ENCODE measurements at regions not wholly inside any gene's neighbourhood (a gene's known extent, or its start where the extent isn't known, plus 50 kb on each side); places are given as distances from the start of the nearest gene placed in this dataset.
"Not testable (repeated sequence)": the region's sequence is repeated elsewhere in the genome, so short reads cannot be mapped to it uniquely, and the experiment has no call there.

- Histone ChIP-seq H3K9me3 (no peaks in the 10 kb centered on the region), H3K27me3 (no peaks in the 10 kb centered on the region), H3K4me3 (no peak overlapping the region), H3K27ac (no peak overlapping the region), H3K36me3 (no peaks in the 10 kb centered on the region), H3K4me1 (no peaks in the 10 kb centered on the region)
- no peak for DNase-seq
- no peak for TF ChIP-seq CTCF (IDR thresholded peaks at IDR 0.05)
- TF ChIP-seq POLR2A (IDR thresholded peaks at IDR 0.05): no peak
- intact Hi-C loops (cut with DNase I; ENCODE audit: low total_unique reads): no loop called here
Measured at GRCh38 chr18:60180671-60181070, 191.9 kb downstream of the MC4R start.

- H3K9me3 ChIP-seq; H3K27me3 ChIP-seq; H3K36me3 ChIP-seq; H3K4me3 ChIP-seq; intact Hi-C loops (cut with DNase I; ENCODE audit: low total_unique reads); H3K4me1 ChIP-seq; DNase-seq; H3K27ac ChIP-seq: not testable (repeated sequence)
Measured at GRCh38 chr18:60178224-60178623, 194.4 kb downstream of the MC4R start.

- Histone ChIP-seq H3K27me3 (no peaks in the 10 kb centered on the region), H3K27ac (no peak overlapping the region), H3K4me3 (no peak overlapping the region), H3K4me1 (no peaks in the 10 kb centered on the region), H3K9me3 (no peaks in the 10 kb centered on the region), H3K36me3 (no peaks in the 10 kb centered on the region)
- no peak for DNase-seq
- TF ChIP-seq POLR2A (IDR thresholded peaks at IDR 0.05) (no peak), CTCF (IDR thresholded peaks at IDR 0.05) (no peak)
- intact Hi-C loops (cut with DNase I; ENCODE audit: low total_unique reads): no loop called here
Measured at GRCh38 chr18:60176259-60176658, 196.3 kb downstream of the MC4R start.

GRCh38 chr18:60174832-60175231 lies 197.7 kb downstream of the MC4R start:
- Histone ChIP-seq H3K4me1 (no peaks in the 10 kb centered on the region), H3K36me3 (no peaks in the 10 kb centered on the region), H3K27ac (no peak overlapping the region), H3K27me3 (no peaks in the 10 kb centered on the region), H3K4me3 (no peak overlapping the region), H3K9me3 (no peaks in the 10 kb centered on the region)
- DNase-seq: no peak
- intact Hi-C loops (cut with DNase I; ENCODE audit: low total_unique reads): no loop called here
- TF ChIP-seq POLR2A (IDR thresholded peaks at IDR 0.05) (no peak), CTCF (IDR thresholded peaks at IDR 0.05) (no peak)

- intact Hi-C loops (cut with DNase I; ENCODE audit: low total_unique reads): no loop called here
- no peaks in the 10 kb centered on the region for H3K27me3 ChIP-seq
- H3K36me3 ChIP-seq: no peaks in the 10 kb centered on the region
- no peak overlapping the region for H3K27ac ChIP-seq
- H3K9me3 ChIP-seq: no peaks in the 10 kb centered on the region
- DNase-seq: no peak
- H3K4me1 ChIP-seq: no peaks in the 10 kb centered on the region
- H3K4me3 ChIP-seq: no peak overlapping the region
- TF ChIP-seq POLR2A (IDR thresholded peaks at IDR 0.05) (no peak), CTCF (IDR thresholded peaks at IDR 0.05) (no peak)
Measured at GRCh38 chr18:60172030-60172429, 200.5 kb downstream of the MC4R start.

GRCh38 chr18:60163622-60164021 lies 209.0 kb downstream of the MC4R start:
- Histone ChIP-seq H3K4me3 (no peak overlapping the region), H3K9me3 (no peaks in the 10 kb centered on the region), H3K4me1 (no peaks in the 10 kb centered on the region), H3K27ac (no peak overlapping the region), H3K27me3 (no peaks in the 10 kb centered on the region), H3K36me3 (no peaks in the 10 kb centered on the region)
- TF ChIP-seq POLR2A (IDR thresholded peaks at IDR 0.05) (no peak), CTCF (IDR thresholded peaks at IDR 0.05) (no peak)
- no peak for DNase-seq
- intact Hi-C loops (cut with DNase I; ENCODE audit: low total_unique reads): no loop called here
